Non-pigmented ciliary epithelial cell (primary cell): ENCODE measurements at regions not wholly inside any gene's neighbourhood (a gene's known extent, or its start where the extent isn't known, plus 50 kb on each side); places are given as distances from the start of the nearest gene placed in this dataset.

Experiments used
- DNase-seq: peaks from one replicate; pipeline ENCODE4 v3.0.0-alpha.2; 2010; ENCODE audit warnings: low read depth

DNA sequence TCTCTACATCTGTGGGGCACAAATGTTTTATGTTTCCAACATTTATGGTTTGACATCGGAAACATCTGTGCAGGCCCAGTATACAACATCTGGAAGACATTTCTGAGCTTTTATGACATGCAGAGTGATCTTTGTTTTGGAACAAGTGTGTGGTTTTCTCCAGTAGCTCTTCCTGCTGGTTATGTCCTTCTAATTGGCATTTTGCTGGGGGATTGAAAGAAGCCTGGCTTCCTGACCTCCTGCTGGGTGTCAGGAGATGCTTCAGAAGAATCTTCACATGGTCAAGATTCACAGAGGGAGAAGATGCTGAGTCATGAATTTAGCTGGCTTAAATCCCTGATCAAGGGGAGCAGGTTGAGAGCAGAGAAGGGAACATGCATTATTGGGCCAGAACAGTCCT lies 279.5 kb upstream of the MYOCD start:
- no peak for DNase-seq

DNA sequence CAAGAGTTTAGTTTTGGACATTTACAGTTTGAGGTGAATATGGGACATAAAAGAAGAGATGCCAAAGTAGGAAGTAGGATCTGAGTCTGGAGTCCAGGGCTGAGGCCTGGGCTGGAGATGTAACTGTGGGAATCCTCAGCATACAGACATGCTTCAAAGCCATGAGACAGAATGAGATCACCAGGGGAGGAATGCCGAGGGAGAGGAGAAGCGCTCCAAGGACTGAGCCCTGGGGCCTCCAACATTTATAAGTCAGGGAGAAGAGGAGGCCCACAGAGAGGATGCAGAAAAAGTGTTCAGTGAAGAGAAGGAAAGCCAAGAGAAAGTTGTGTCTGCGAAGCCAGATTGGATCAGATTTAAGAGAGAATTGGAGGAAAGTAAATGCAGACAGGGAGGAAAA lies 277.5 kb upstream of the MYOCD start:
- no peak for DNase-seq

DNA sequence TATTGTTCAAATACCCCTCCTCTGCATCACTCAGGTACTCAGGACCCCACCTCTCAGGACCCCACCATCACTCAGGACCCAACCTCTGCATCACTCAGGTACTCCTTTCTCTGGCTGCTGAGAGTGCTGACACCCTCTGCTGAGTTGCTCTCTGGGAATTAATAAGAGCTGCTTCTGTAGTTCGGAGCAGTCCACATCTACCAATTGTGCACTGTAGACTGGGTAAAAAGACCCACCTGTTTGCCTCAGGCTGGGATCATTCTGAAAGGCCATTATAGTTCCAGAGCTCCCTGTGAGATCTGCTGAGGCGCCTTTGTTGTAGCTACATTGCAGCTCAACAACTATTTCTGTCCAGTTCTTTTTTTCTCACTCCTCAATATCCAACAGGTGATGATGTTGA lies 276.3 kb upstream of the MYOCD start:
- DNase-seq: no peak

DNA sequence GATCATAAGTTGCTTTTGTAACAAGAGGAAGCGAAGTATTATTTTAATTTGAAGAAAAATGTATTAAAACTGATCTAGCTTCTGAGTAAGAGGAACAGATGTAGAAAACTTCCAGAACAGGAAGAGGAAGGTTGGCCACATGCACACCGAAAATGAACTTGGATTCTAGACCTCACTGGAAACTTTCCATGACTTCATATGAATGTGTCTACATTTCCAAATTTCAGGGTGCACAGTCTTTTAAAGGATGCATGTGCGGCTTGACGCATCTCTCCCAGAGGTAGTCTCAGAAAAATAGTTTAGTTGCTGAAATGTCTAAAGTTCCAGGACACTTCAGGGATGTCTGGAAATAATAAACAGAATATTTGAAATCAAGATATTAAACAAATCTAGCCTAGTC lies 275.1 kb upstream of the MYOCD start:
- DNase-seq: no peak

GRCh38 chr17:12391468-12391867 lies 274.2 kb upstream of the MYOCD start:
- DNase-seq: no peak

DNA sequence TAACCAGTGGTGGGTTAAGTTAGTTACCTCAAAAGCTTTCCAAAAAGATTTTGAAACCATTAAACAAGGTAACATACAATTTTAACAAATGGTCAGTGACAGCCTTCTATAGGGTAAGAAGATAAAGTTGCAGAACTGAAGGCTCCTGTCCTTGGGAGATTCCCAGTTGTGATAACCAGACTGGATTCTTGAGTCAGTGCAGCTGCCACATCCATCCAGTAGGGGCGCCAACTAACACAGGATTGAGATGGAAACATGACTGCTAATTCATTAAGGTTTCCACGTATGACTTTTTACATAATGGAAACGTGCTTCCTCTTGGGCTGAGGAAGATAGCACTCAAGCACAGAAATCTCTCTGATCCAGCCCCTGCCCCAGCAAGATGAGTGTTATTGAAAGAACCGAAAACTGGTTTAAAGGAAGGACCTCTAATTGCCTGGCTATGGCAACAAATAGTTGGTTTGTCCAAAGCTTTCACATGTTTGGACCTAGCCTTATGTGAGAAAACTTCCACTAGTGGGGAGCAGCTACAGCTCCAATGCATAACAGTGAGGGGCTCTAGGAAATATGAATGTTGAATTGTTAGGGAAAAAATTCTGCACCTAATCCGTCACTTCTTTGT lies 269.8 kb upstream of the MYOCD start:
- DNase-seq: no peak

- DNase-seq: no peak
Measured at GRCh38 chr17:12398441-12399051, 267.1 kb upstream of the MYOCD start.

DNA sequence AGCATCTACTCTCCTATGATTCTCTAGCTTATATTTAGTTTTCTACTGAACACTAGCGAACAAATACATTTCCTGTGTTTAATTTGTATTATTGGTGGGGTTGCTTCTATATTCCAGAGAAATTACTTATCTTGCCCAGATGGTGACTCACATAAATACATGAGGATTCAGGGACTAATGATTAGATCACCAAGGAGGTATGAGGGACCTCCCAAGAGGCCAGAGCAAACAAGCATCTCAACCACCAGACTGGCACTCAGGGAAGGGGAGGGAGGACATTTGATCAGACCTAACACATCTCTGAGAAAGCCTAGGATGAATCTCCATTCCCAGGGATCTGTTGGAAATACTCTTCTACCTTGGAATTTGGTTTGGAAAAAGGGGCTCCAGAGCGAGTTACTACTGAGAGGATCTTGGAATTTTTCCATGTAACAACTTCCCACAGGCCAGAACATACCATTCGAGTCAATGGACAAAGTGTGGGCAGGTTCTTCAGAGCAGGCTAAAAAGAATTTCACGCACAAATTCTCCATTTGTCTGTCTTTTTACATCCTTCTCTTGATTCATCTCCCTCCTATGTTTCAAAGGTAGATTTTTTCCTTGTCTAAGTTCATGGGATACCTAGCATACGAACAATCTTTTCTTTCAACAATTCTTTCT lies 262.6 kb upstream of the MYOCD start:
- peak; percentile 41 for DNase-seq

DNA sequence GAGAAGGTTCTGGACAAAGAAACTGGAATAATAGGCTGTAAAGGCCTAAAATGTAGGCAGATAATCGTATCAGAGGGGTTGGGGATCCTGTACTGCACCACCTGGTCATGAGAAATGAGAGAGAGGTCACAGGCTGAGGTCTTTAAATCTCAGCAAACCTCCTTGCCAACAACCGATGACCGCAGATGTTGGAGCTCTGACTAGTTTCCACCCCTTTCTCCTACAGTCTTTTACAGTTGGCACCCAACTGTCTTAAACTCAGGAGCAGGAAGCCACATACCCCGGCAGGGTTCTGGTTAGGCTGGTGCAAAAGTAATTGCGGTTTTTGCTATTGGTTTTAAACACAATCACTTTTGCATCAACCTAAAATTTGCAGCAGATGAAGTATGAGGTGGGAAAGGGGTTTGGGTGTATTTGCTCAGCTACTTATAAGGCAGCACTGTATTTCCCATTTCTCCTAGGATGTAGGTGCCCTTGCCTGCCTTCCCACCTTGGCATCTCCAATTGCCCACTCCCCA lies 261.8 kb upstream of the MYOCD start:
- no peak for DNase-seq

DNA sequence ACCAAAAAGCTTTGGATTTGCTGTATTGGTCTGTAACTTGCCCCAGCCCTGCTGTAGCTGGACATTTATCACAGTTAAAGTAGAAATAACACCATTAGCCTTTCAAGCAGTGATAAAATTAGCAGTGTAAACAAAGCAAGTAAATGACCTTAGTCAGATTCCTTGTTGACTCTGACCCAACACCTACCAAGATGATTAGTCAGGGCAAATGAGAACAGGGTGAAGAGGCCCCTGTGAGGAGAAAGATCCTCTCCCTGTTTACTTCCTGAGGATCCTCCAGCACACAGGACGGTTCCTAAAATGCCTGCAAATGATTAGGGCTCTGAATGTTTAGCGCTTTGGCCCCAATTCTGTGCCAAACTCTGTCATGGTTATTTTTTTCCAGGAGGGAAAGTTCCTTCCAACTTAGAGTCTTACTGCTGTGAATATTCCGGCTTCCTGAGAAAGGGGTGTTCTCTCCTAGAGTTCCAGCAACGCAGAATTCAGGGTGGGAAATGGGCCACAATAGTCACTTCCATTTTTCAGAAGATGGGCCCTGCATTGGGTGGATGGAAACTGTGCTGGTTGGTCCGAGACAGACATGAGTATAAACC lies 259.0 kb upstream of the MYOCD start:
- DNase-seq: no peak

DNA sequence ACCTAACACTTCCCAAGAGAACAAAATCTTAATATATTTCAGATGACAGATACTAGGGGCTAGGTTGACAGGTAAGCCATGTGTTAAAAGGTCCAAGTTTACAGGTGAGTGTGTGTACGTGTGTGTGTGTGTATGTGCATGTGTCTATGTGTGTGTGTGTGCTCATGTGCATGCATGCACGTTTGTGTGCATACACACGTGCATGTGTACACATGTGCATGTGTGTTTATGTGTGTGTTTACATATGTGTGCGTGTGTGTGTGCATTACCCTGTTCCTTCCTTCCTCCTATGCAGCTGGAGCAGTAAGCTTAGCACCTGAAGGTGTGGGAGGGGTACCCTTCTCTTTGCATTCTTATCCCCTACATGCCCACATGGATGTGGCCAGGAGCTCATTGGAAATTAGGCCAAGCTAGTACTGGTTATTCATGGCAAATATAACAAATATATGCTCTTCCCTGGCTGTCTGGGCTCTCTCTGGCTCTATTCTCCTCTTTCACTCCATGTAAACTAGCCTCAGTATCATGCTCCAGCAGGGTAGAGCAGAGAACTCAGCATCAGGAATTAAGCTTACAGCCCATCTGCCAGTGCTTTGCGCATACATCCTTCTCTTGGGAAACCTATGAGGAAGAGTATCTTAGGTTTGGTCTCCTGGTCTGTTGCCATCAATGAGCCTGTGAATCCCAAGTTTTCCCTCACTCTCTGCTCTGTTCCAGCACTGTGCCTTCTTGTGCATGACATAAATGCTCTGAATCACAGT lies 258.0 kb upstream of the MYOCD start:
- DNase-seq: no peak

- DNase-seq: no peak
Measured at GRCh38 chr17:12409082-12409481, 256.6 kb upstream of the MYOCD start.

- no peak for DNase-seq
Measured at GRCh38 chr17:12410717-12411116, 255.0 kb upstream of the MYOCD start.

DNA sequence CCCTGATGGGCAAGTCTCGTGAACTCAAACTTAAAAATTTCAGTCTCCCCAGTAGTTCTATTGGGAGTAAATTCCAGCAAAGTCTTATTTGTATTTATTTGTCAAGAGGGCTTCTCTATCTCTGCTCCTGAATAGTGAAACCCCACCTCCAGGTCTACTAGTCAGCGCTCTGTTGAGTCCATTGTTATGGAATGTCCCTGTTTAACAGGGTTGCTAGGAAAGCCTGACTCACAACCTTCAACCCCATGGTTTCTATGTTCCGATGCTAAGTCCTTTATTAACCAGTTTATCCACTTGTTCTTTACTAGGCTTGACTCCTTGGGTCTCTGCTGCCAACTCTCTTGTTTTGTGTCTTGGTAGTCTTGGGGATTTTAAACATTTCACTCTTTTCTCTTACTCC lies 250.7 kb upstream of the MYOCD start:
- no peak for DNase-seq

GRCh38 chr17:12421077-12421476 lies 244.6 kb upstream of the MYOCD start:
- no peak for DNase-seq

DNA sequence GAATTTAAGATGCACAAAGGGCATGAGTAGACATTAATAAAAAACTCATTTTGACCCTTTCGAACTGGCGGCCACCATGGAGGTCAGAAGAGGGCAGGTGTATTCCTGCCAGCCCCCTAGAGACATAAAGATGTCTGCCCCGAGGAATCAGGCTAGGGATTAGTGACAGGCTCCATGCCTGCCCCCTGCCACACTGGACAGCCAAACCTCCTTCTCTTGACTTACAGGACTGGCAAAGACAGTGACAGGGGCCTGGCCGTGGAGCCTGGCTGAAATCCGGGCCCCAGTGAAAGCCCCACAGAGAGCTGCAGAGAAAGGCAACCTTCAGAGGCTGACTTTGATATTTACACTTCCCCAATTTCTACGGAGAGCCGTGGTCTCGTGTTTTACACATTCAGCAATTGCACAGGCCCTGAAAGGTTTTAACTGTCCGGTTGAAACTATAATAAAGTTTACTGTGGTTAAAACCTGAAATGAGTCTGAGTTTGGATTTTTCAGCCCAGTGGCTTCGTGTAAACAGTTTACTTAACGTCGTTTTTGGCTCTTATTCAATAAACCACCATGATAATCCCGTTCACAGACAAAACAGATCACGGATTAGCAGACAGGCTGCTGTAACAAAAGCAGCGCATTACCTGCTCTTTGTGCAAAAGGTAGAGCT lies 243.9 kb upstream of the MYOCD start:
- no peak for DNase-seq

GRCh38 chr17:12422651-12423050 lies 243.0 kb upstream of the MYOCD start:
- DNase-seq: no peak

DNA sequence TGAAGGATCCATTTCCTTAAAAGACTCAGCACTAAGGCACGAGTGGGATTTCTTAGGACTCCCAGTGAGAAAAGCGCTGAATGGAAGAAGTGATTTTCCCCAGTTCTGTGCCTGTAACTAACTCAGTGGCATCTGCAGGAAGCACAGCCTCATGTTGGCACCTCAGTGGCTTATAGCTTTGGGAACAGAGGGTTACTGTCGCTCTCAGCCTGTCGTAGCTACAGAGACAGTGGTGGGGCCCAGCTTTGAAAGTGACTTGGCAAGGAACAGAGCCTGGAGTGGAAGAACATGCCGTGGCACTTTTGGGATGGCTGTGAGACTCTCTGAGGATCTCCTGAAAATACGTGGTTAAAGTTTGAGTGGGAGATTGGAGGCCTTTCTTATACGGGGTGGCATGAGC lies 242.4 kb upstream of the MYOCD start:
- no peak for DNase-seq

- DNase-seq: no peak
Measured at GRCh38 chr17:12429116-12429515, 236.6 kb upstream of the MYOCD start.

- no peak for DNase-seq
Measured at GRCh38 chr17:12431188-12431587, 234.5 kb upstream of the MYOCD start.

DNA sequence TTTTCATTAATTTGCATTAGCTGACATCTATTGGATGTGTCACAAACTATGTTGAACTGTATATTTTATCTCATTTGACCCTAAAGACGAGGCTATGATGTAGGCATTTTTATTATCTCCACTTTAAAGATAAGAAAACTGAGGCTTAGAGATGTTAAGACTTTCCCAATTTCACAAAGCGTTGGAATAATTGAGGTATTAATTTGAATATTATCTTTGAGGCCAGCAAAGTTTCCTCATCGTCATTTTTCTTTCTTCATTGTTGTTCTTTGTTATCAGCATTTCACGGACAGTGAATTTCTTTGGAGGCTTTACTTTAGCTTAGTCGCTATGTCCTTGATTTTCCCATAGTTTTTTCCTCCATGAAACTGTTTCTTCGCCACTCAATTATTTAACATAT lies 227.5 kb upstream of the MYOCD start:
- DNase-seq: no peak
